HCT116 (cell line): ENCODE measurements at regions not wholly inside any gene's neighbourhood (a gene's known extent, or its start where the extent isn't known, plus 50 kb on each side); places are given as distances from the start of the nearest gene placed in this dataset.

Experiments
- ATAC-seq: fragments of 200-7000 bp; cut with Tn5 transposase; 2 replicates; pipeline ENCODE4 v1.9.1; 2020; ENCODE audit warnings: mild to moderate bottlenecking, moderate library complexity
- BruUV-seq: library from RNA; stranded (reverse); fragments of 400-500 nt; replicated peaks from 2 replicates; lab custom pipeline; 2021; lab: Mats Ljungman, UMichigan
- CTCF ChIA-PET: fragments of 300-600 bp; sonication (Branson Sonifier 250); formaldehyde crosslinking; loops from one replicate; lab custom pipeline; 2021; ENCODE audit warnings: antibody characterized with exemption; lab: Charles Lee
- POLR2A ChIA-PET: fragments of 300-600, 350-600 bp; sonication (Branson Sonifier 250); formaldehyde crosslinking; loops from one replicate; lab custom pipeline; 2021; ENCODE audit warnings: antibody characterized with exemption; lab: Charles Lee
- RAD21 ChIA-PET, 2 experiments: fragments of 300-600 bp; sonication (Branson Sonifier 250); formaldehyde crosslinking; loops; one replicate each; lab custom pipeline; 2023; ENCODE audit warnings: low total read pairs in 2 of 2; ENCODE audit not compliant: uncharacterized antibody in 2 of 2, unreplicated experiment in 2 of 2, low non-redundant PET in 1 of 2; lab: Charles Lee
- DNase-seq: peaks from one replicate; pipeline ENCODE4 v3.0.0-alpha.2; 2010; ENCODE audit warnings: low read depth, low spot score
- H2AFZ ChIP-seq: fragments of 200-600 bp; shearing (Covaris generic), sonication (generic); 2 replicates; pipeline ENCODE4 v1.6.1; 2017; ENCODE audit warnings: low read depth, mixed run types, mixed read lengths, antibody characterized with exemption, low read length; ENCODE audit not compliant: poor library complexity, severe bottlenecking
- H3K27ac ChIP-seq: 2 replicates; pipeline ENCODE4 v1.5.1; 2012; ENCODE audit warnings: low read depth, low read length
- H3K27me3 ChIP-seq: fragments of 200-600 bp; sonication (generic); 2 replicates; pipeline ENCODE4 v1.6.1; 2016; ENCODE audit warnings: mixed run types, low read length, mixed read lengths; ENCODE audit not compliant: insufficient read depth
- H3K36me3 ChIP-seq, 2 experiments: fragments of 200-500 bp in 1 of 2; fragments of 200-600 bp in 1 of 2; sonication (Bioruptor generic) in 1 of 2; sonication (generic) in 1 of 2; 2 replicates each; pipeline versions ENCODE4 v1.5.1 to v1.6.1; 2014 to 2016; ENCODE audit warnings: low read length in 2 of 2, inconsistent platforms in 1 of 2, mixed read lengths in 1 of 2, mixed run types in 1 of 2; ENCODE audit not compliant: insufficient read depth in 2 of 2, control insufficient read depth in 1 of 2
- H3K4me1 ChIP-seq, 2 experiments: fragments of 200-600 bp in 1 of 2; sonication (generic) in 1 of 2; 2 replicates each; pipeline versions ENCODE4 v1.5.1 to v1.6.1; 2012 to 2017; ENCODE audit warnings: low read length in 2 of 2, inconsistent platforms in 1 of 2, mild to moderate bottlenecking in 1 of 2, mixed read lengths in 1 of 2, mixed run types in 1 of 2, moderate library complexity in 1 of 2; ENCODE audit not compliant: insufficient read depth in 2 of 2, control insufficient read depth in 1 of 2
- H3K4me2 ChIP-seq: fragments of 200-600 bp; sonication (generic); 2 replicates; pipeline ENCODE4 v1.6.1; 2017; ENCODE audit warnings: mixed run types, low read length, mixed read lengths
- H3K4me3 ChIP-seq, 2 experiments: fragments of 200-600 bp in 1 of 2; sonication (generic) in 1 of 2; replicated peaks in 1 of 2; 2 replicates each; pipeline ENCODE4 v1.5.1; 2011 to 2016; ENCODE audit warnings: low read length in 2 of 2, control low read depth in 1 of 2, low read depth in 1 of 2, mild to moderate bottlenecking in 1 of 2, mixed read lengths in 1 of 2, mixed run types in 1 of 2
- H3K79me2 ChIP-seq: fragments of 200-600 bp; sonication (generic); 2 replicates; pipeline ENCODE4 v1.6.1; 2017; ENCODE audit warnings: mild to moderate bottlenecking, mixed run types, low read length, moderate library complexity, mixed read lengths; ENCODE audit not compliant: insufficient read depth
- H3K9ac ChIP-seq: fragments of 200-600 bp; sonication (generic); 2 replicates; pipeline ENCODE4 v1.6.1; 2016; ENCODE audit warnings: low read length, mixed read lengths
- H3K9me2 ChIP-seq: fragments of 200-600 bp; sonication (generic), shearing (Covaris generic); 2 replicates; pipeline ENCODE4 v1.6.1; 2017; ENCODE audit warnings: mixed run types, mild to moderate bottlenecking, moderate library complexity; ENCODE audit not compliant: insufficient read depth
- H3K9me3 ChIP-seq, 2 experiments: fragments of 200-500 bp in 1 of 2; fragments of 200-600 bp in 1 of 2; sonication (Bioruptor generic) in 1 of 2; sonication (generic) in 1 of 2; 2 replicates each; pipeline ENCODE4 v1.6.1; 2014 to 2017; ENCODE audit warnings: low read length in 2 of 2, mixed read lengths in 2 of 2, inconsistent platforms in 1 of 2, low read depth in 1 of 2, mild to moderate bottlenecking in 1 of 2, mixed run types in 1 of 2, moderate library complexity in 1 of 2; ENCODE audit not compliant: control insufficient read depth in 1 of 2, insufficient read depth in 1 of 2
- H4K20me1 ChIP-seq: fragments of 200-600 bp; sonication (generic), shearing (Covaris generic); 2 replicates; pipeline ENCODE4 v1.6.1; 2017; ENCODE audit warnings: mixed run types, mild to moderate bottlenecking, moderate library complexity; ENCODE audit not compliant: insufficient read depth
- ATF3 ChIP-seq: IDR thresholded peaks from 2 replicates; pipeline ENCODE4 v1.6.1; 2012
- CBX3 ChIP-seq: IDR thresholded peaks from 2 replicates; pipeline ENCODE4 v1.6.1; 2012; ENCODE audit warnings: low read depth
- EGR1 ChIP-seq: IDR thresholded peaks from 2 replicates; pipeline ENCODE4 v1.6.1; 2012; ENCODE audit warnings: low read depth
- ELF1 ChIP-seq: IDR thresholded peaks from 2 replicates; pipeline ENCODE4 v1.6.1; 2012; ENCODE audit warnings: low read depth, borderline replicate concordance
- EZH2 ChIP-seq: fragments of 200-600 bp; sonication (generic); IDR thresholded peaks from 2 replicates; pipeline ENCODE4 v1.6.1; 2017; ENCODE audit warnings: antibody characterized with exemption, mixed run types
- EZH2phosphoT487 ChIP-seq: fragments of 200-600 bp; IDR thresholded peaks from 2 replicates; pipeline ENCODE4 v1.6.1; 2018; ENCODE audit warnings: antibody characterized with exemption, borderline replicate concordance
- FOSL1 ChIP-seq: IDR thresholded peaks from 2 replicates; pipeline ENCODE4 v1.6.1; 2012; ENCODE audit warnings: low read depth
- JUND ChIP-seq: IDR thresholded peaks from 2 replicates; pipeline ENCODE4 v1.6.1; 2012
- POLR2A ChIP-seq: IDR thresholded peaks from 2 replicates; pipeline ENCODE4 v1.7.0; 2011; ENCODE audit warnings: borderline replicate concordance; ENCODE audit not compliant: insufficient read depth, insufficient read length; ENCODE audit errors: extremely low read depth
- POLR2AphosphoS5 ChIP-seq: IDR thresholded peaks from 2 replicates; pipeline ENCODE4 v1.6.1; 2011; ENCODE audit warnings: mild to moderate bottlenecking, low read depth, low read length, moderate library complexity
- RAD21 ChIP-seq: IDR thresholded peaks from 2 replicates; pipeline ENCODE4 v1.6.1; 2012; ENCODE audit warnings: low read depth, mild to moderate bottlenecking
- SIN3A ChIP-seq: IDR thresholded peaks from 2 replicates; pipeline ENCODE4 v1.6.1; 2012; ENCODE audit warnings: low read depth
- TCF7L2 ChIP-seq: IDR thresholded peaks from 2 replicates; pipeline ENCODE4 v1.7.0; 2011; ENCODE audit warnings: borderline replicate concordance, inconsistent platforms; ENCODE audit not compliant: insufficient read depth, insufficient read length; ENCODE audit errors: extremely low read depth
- YY1 ChIP-seq: IDR thresholded peaks from 2 replicates; pipeline ENCODE4 v1.6.1; 2011; ENCODE audit warnings: low read length, low read depth, moderate library complexity, mild to moderate bottlenecking; ENCODE audit not compliant: insufficient replicate concordance; ENCODE audit errors: extremely low read depth
- ZFX ChIP-seq: fragments of 450-650 bp; IDR thresholded peaks from 2 replicates; pipeline ENCODE4 v1.6.1; 2017
- ZNF274 ChIP-seq: fragments of 200-500 bp; sonication (Bioruptor generic); IDR thresholded peaks from 2 replicates; pipeline ENCODE4 v1.6.1; 2014; ENCODE audit warnings: mild to moderate bottlenecking, low read depth, low read length, inconsistent platforms
- intact Hi-C: fragments of 100-400 bp; cut with micrococcal nuclease; formaldehyde crosslinking; loops from 2 replicates; pipeline ENCODE4 v1.10.0; 2022
- TF ChIP-seq, protein P1 (sequence below): IDR thresholded peaks from 2 replicates; pipeline ENCODE4 v1.6.1; 2012
- TF ChIP-seq, protein P2 (sequence below): IDR thresholded peaks from 2 replicates; pipeline ENCODE4 v1.6.1; 2012; ENCODE audit warnings: low read depth
- TF ChIP-seq, protein P3 (sequence below): IDR thresholded peaks from 2 replicates; pipeline ENCODE4 v1.6.1; 2011; ENCODE audit warnings: mild to moderate bottlenecking, low read length, moderate library complexity; ENCODE audit not compliant: insufficient replicate concordance; ENCODE audit errors: extremely low read depth
- TF ChIP-seq, protein P4 (sequence below), 3 experiments: fragments of 200-600 bp in 1 of 3; sonication (generic) in 1 of 3; IDR thresholded peaks in 2 of 3; conservative IDR thresholded peaks in 1 of 3; 2 replicates each; pipeline ENCODE4 v1.5.1; 2012 to 2017; ENCODE audit warnings: low read depth in 2 of 3, low read length in 2 of 3, antibody characterized with exemption in 1 of 3, borderline replicate concordance in 1 of 3, control low read depth in 1 of 3, mild to moderate bottlenecking in 1 of 3, mixed read lengths in 1 of 3, mixed run types in 1 of 3, moderate library complexity in 1 of 3; ENCODE audit not compliant: insufficient read depth in 1 of 3

- H4K20me1 ChIP-seq, result no peaks in the 10 kb centered on the region
- H3K36me3 ChIP-seq, result no peaks in the 10 kb centered on the region
- ChIA-PET RAD21 (no interaction called here), CTCF (no interaction called here), POLR2A (no interaction called here)
- DNase-seq (no peak), ATAC-seq (no peak)
- no peak overlapping the region for H3K4me2 ChIP-seq
- H3K79me2 ChIP-seq, result no peaks in the 10 kb centered on the region
- H3K9me2 ChIP-seq, result no peaks in the 10 kb centered on the region
- no peak overlapping the region for H3K27ac ChIP-seq
- H3K9me3 ChIP-seq, result no peaks in the 10 kb centered on the region
- no peak overlapping the region for H3K9ac ChIP-seq
- no peaks in the 10 kb centered on the region for H3K27me3 ChIP-seq
- intact Hi-C loops, result no loop called here
- H2AFZ ChIP-seq, result no peak overlapping the region
- BruUV-seq, result no TSS peak
- H3K4me1 ChIP-seq, result no peaks in the 10 kb centered on the region
- TF ChIP-seq, protein P1, sequence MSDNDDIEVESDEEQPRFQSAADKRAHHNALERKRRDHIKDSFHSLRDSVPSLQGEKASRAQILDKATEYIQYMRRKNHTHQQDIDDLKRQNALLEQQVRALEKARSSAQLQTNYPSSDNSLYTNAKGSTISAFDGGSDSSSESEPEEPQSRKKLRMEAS, result no peak
- no peak for TF ChIP-seq POLR2A
- no peak for TF ChIP-seq RAD21
- TF ChIP-seq, protein P2, sequence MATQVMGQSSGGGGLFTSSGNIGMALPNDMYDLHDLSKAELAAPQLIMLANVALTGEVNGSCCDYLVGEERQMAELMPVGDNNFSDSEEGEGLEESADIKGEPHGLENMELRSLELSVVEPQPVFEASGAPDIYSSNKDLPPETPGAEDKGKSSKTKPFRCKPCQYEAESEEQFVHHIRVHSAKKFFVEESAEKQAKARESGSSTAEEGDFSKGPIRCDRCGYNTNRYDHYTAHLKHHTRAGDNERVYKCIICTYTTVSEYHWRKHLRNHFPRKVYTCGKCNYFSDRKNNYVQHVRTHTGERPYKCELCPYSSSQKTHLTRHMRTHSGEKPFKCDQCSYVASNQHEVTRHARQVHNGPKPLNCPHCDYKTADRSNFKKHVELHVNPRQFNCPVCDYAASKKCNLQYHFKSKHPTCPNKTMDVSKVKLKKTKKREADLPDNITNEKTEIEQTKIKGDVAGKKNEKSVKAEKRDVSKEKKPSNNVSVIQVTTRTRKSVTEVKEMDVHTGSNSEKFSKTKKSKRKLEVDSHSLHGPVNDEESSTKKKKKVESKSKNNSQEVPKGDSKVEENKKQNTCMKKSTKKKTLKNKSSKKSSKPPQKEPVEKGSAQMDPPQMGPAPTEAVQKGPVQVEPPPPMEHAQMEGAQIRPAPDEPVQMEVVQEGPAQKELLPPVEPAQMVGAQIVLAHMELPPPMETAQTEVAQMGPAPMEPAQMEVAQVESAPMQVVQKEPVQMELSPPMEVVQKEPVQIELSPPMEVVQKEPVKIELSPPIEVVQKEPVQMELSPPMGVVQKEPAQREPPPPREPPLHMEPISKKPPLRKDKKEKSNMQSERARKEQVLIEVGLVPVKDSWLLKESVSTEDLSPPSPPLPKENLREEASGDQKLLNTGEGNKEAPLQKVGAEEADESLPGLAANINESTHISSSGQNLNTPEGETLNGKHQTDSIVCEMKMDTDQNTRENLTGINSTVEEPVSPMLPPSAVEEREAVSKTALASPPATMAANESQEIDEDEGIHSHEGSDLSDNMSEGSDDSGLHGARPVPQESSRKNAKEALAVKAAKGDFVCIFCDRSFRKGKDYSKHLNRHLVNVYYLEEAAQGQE, result no peak
- TF ChIP-seq, protein P3, sequence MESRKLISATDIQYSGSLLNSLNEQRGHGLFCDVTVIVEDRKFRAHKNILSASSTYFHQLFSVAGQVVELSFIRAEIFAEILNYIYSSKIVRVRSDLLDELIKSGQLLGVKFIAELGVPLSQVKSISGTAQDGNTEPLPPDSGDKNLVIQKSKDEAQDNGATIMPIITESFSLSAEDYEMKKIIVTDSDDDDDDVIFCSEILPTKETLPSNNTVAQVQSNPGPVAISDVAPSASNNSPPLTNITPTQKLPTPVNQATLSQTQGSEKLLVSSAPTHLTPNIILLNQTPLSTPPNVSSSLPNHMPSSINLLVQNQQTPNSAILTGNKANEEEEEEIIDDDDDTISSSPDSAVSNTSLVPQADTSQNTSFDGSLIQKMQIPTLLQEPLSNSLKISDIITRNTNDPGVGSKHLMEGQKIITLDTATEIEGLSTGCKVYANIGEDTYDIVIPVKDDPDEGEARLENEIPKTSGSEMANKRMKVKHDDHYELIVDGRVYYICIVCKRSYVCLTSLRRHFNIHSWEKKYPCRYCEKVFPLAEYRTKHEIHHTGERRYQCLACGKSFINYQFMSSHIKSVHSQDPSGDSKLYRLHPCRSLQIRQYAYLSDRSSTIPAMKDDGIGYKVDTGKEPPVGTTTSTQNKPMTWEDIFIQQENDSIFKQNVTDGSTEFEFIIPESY, result no peak
- TF ChIP-seq ATF3, result no peak
- TF ChIP-seq SIN3A, result no peak
- no peak for TF ChIP-seq POLR2AphosphoS5
- TF ChIP-seq ZNF274, result no peak
- TF ChIP-seq TCF7L2, result no peak
- no peak for TF ChIP-seq CBX3
- TF ChIP-seq EGR1, result no peak
- TF ChIP-seq FOSL1, result no peak
- TF ChIP-seq ELF1, result no peak
- no peak for TF ChIP-seq YY1
- no peak for TF ChIP-seq ZFX
- TF ChIP-seq EZH2phosphoT487, result no peak
- TF ChIP-seq JUND, result no peak
- TF ChIP-seq, protein P4, sequence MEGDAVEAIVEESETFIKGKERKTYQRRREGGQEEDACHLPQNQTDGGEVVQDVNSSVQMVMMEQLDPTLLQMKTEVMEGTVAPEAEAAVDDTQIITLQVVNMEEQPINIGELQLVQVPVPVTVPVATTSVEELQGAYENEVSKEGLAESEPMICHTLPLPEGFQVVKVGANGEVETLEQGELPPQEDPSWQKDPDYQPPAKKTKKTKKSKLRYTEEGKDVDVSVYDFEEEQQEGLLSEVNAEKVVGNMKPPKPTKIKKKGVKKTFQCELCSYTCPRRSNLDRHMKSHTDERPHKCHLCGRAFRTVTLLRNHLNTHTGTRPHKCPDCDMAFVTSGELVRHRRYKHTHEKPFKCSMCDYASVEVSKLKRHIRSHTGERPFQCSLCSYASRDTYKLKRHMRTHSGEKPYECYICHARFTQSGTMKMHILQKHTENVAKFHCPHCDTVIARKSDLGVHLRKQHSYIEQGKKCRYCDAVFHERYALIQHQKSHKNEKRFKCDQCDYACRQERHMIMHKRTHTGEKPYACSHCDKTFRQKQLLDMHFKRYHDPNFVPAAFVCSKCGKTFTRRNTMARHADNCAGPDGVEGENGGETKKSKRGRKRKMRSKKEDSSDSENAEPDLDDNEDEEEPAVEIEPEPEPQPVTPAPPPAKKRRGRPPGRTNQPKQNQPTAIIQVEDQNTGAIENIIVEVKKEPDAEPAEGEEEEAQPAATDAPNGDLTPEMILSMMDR (IDR thresholded peaks at IDR 0.05 in 2 of 3, conservative IDR thresholded peaks at IDR 0.05 in 1 of 3; ENCODE audit: borderline replicate concordance in 1 of 3, insufficient read depth in 1 of 3, low read depth in 2 of 3, low read length in 2 of 3), result no peak
- TF ChIP-seq EZH2, result no peak
- no peak overlapping the region for H3K4me3 ChIP-seq
Observed at GRCh38 chr6:95785785-95786184, 208.4 kb downstream of the MANEA start.
